ENCODE measurements at regions not wholly inside any gene's neighbourhood (a gene's known extent, or its start where the extent isn't known, plus 50 kb on each side); places are given as distances from the start of the nearest gene placed in this dataset.

- H3K9ac ChIP-seq (replicated peaks; ENCODE audit: extremely low read depth, insufficient read depth, low read length): no peak overlapping the region
- no TSS peak for BruUV-seq (replicated peaks)
- dilution Hi-C loops (cut with MboI; ENCODE audit: extremely low pct_ligation_motif_present, low sequenced_read_pairs): no loop called here
- H3K36me3 ChIP-seq (ENCODE audit: control insufficient read depth in 2 of 2, extremely low read depth in 1 of 2, insufficient read depth in 2 of 2, low read length in 2 of 2): no peaks in the 10 kb centered on the region
- no peak overlapping the region for H3K27ac ChIP-seq (ENCODE audit: insufficient read depth, low read depth, low read length)
- H3K4me3 ChIP-seq (replicated peaks in 1 of 3; ENCODE audit: insufficient read depth in 1 of 3, low read depth in 1 of 3, low read length in 3 of 3): no peak overlapping the region
- no peaks in the 10 kb centered on the region for H3K27me3 ChIP-seq (ENCODE audit: control insufficient read depth in 2 of 2, insufficient read depth in 2 of 2, low read length in 2 of 2)
- POLR2A ChIA-PET: no interaction called here
- no peaks in the 10 kb centered on the region for H3K79me2 ChIP-seq (ENCODE audit: control insufficient read depth, insufficient read depth, low read length)
- H3K9me1 ChIP-seq (replicated peaks; ENCODE audit: control insufficient read depth, extremely low read depth, insufficient read depth, low read length): no peaks in the 10 kb centered on the region
- intact Hi-C loops (cut with micrococcal nuclease): no loop called here
- no peak overlapping the region for H3K4me2 ChIP-seq (ENCODE audit: insufficient read depth, low read length)
- CTCF ChIA-PET: no interaction called here
- no peaks in the 10 kb centered on the region for H3K4me1 ChIP-seq (ENCODE audit: control insufficient read depth, extremely low read depth, insufficient read depth, low read length)
- DNase-seq (ENCODE audit: low read depth, low spot score): no peak
- no peak for FAIRE-seq
- TF ChIP-seq CTCF (IDR thresholded peaks at IDR 0.05; ENCODE audit: extremely low read depth in 1 of 2, insufficient read depth in 1 of 2, low read depth in 1 of 2, low read length in 2 of 2) (no peak), MAX (IDR thresholded peaks at IDR 0.05; ENCODE audit: insufficient read depth, insufficient read length) (no peak), POLR2AphosphoS5 (IDR thresholded peaks at IDR 0.05; ENCODE audit: insufficient read depth, low read depth, low read length) (no peak), JUN (IDR thresholded peaks at IDR 0.05; ENCODE audit: borderline replicate concordance, insufficient read depth, insufficient read length, low read depth) (no peak), MYC (IDR thresholded peaks at IDR 0.05; ENCODE audit: low read depth, low read length) (no peak), FOS (IDR thresholded peaks at IDR 0.05; ENCODE audit: borderline replicate concordance, insufficient read depth, low read length) (no peak), GATA2 (IDR thresholded peaks at IDR 0.05; ENCODE audit: insufficient read depth, insufficient read length, low read depth, low read length) (no peak), POLR2A (IDR thresholded peaks at IDR 0.05; ENCODE audit: low read depth, low read length) (no peak), EZH2 (IDR thresholded peaks at IDR 0.05; ENCODE audit: borderline replicate concordance, low read depth, low read length, severe bottlenecking) (no peak)
- H2AFZ ChIP-seq (ENCODE audit: low read depth, low read length): no peak overlapping the region
- H3K9me3 ChIP-seq (replicated peaks; ENCODE audit: control insufficient read depth, insufficient read depth, low read length): no peaks in the 10 kb centered on the region
- H4K20me1 ChIP-seq (replicated peaks; ENCODE audit: control insufficient read depth, extremely low read depth, insufficient read depth, low read length): no peaks in the 10 kb centered on the region
Observed at GRCh38 chr12:78797196-78797931, 67.2 kb upstream of the SYT1 start.
